PFSK-1 (cell line): ENCODE measurements at regions not wholly inside any gene's neighbourhood (a gene's known extent, or its start where the extent isn't known, plus 50 kb on each side); places are given as distances from the start of the nearest gene placed in this dataset.

Source experiments
- POLR2AphosphoS5 ChIP-seq: IDR thresholded peaks from 2 replicates; pipeline ENCODE4 v1.6.1; 2012; ENCODE audit warnings: low read depth, mild to moderate bottlenecking, control low read depth, low read length, moderate library complexity
- SIN3A ChIP-seq: IDR thresholded peaks from 2 replicates; pipeline ENCODE4 v1.6.1; 2012; ENCODE audit warnings: mild to moderate bottlenecking, low read length, moderate library complexity, borderline replicate concordance; ENCODE audit not compliant: insufficient read depth
- TAF1 ChIP-seq: IDR thresholded peaks from 2 replicates; pipeline ENCODE4 v1.6.1; 2012; ENCODE audit warnings: low read length, control low read depth, borderline replicate concordance; ENCODE audit not compliant: insufficient read depth
- TF ChIP-seq, protein P1 (sequence below), 2 experiments: IDR thresholded peaks; 2 replicates each; pipeline versions ENCODE4 v1.6.1 to v1.8.0; 2011 to 2012; ENCODE audit warnings: low read depth in 2 of 2, low read length in 2 of 2, control low read depth in 1 of 2, inconsistent platforms in 1 of 2, mild to moderate bottlenecking in 1 of 2, moderate library complexity in 1 of 2; ENCODE audit not compliant: insufficient read depth in 1 of 2

DNA sequence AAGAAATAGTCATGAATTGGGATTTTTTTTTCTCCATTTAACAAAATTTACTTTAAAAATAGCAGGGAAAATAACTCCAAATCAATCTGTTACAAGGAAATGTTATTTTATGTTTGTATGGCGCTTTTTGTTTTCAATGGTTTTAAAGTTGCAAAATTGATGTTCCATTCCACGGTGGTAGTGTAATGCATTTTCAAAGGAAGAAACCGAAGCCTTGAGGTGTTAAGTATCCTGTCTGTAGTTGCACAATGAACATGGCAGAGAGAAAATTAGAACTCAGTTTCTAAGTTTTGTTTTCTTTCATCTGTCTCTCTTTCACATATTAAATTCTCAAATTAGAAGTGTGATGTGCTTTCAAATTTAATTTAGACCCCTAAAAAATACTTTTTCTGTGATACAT lies 841.8 kb downstream of the USP25 start:
- TF ChIP-seq TAF1: no peak
- TF ChIP-seq, protein P1, sequence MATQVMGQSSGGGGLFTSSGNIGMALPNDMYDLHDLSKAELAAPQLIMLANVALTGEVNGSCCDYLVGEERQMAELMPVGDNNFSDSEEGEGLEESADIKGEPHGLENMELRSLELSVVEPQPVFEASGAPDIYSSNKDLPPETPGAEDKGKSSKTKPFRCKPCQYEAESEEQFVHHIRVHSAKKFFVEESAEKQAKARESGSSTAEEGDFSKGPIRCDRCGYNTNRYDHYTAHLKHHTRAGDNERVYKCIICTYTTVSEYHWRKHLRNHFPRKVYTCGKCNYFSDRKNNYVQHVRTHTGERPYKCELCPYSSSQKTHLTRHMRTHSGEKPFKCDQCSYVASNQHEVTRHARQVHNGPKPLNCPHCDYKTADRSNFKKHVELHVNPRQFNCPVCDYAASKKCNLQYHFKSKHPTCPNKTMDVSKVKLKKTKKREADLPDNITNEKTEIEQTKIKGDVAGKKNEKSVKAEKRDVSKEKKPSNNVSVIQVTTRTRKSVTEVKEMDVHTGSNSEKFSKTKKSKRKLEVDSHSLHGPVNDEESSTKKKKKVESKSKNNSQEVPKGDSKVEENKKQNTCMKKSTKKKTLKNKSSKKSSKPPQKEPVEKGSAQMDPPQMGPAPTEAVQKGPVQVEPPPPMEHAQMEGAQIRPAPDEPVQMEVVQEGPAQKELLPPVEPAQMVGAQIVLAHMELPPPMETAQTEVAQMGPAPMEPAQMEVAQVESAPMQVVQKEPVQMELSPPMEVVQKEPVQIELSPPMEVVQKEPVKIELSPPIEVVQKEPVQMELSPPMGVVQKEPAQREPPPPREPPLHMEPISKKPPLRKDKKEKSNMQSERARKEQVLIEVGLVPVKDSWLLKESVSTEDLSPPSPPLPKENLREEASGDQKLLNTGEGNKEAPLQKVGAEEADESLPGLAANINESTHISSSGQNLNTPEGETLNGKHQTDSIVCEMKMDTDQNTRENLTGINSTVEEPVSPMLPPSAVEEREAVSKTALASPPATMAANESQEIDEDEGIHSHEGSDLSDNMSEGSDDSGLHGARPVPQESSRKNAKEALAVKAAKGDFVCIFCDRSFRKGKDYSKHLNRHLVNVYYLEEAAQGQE (IDR thresholded peaks at IDR 0.05; ENCODE audit: insufficient read depth in 1 of 2, low read depth in 2 of 2, low read length in 2 of 2): no peak
- TF ChIP-seq SIN3A: no peak
- no peak for TF ChIP-seq POLR2AphosphoS5
